Right lobe of liver (tissue), 6 donors: ENCODE measurements at regions not wholly inside any gene's neighbourhood (a gene's known extent, or its start where the extent isn't known, plus 50 kb on each side); places are given as distances from the start of the nearest gene placed in this dataset.

Experiments
- ATAC-seq, 4 donors: fragments of 200-7000 bp; cut with Tn5 transposase; one replicate each; pipeline ENCODE4 v1.9.1; 2020; ENCODE audit warnings: mild to moderate bottlenecking in 4 of 4, moderate library complexity in 4 of 4
- DNase-seq, 3 donors: peaks; one replicate each; pipeline ENCODE4 v3.0.0-alpha.2; 2020
- H3K27ac ChIP-seq, 3 donors: fragments of 200-600 bp; one replicate each; pipeline ENCODE4 v1.8.0; 2022
- H3K27me3 ChIP-seq, 2 donors: fragments of 200-600 bp; one replicate each; pipeline ENCODE4 v1.8.0; 2022
- H3K36me3 ChIP-seq, 4 donors: fragments of 200-600 bp; sonication (generic) in 1 of 4; one replicate each; pipeline versions ENCODE4 v1.5.1 to v1.8.0; 2017 to 2022; ENCODE audit warnings: control low read depth in 1 of 4
- H3K4me1 ChIP-seq, 4 donors: fragments of 200-600 bp; sonication (generic) in 1 of 4; one replicate each; pipeline versions ENCODE4 v1.5.1 to v1.8.0; 2017 to 2022; ENCODE audit warnings: control low read depth in 1 of 4
- H3K4me3 ChIP-seq, 3 donors: fragments of 200-600 bp; one replicate each; pipeline ENCODE4 v1.8.0; 2022
- H3K9me3 ChIP-seq, 4 donors: fragments of 200-600 bp; sonication (generic) in 1 of 4; one replicate each; pipeline versions ENCODE4 v1.5.1 to v1.8.0; 2017 to 2022; ENCODE audit warnings: control low read depth in 1 of 4
- CTCF ChIP-seq, 4 donors: fragments of 200-600 bp in 3 of 4; fragments of 450-650 bp in 1 of 4; IDR thresholded peaks; one replicate each; pipeline versions ENCODE4 v1.5.1 to v1.8.0; 2016 to 2022; ENCODE audit warnings: antibody characterized with exemption in 4 of 4, mild to moderate bottlenecking in 2 of 4
- POLR2A ChIP-seq: fragments of 450-650 bp; IDR thresholded peaks from one replicate; pipeline ENCODE4 v1.6.1; 2017; ENCODE audit warnings: antibody characterized with exemption, mild to moderate bottlenecking
- WGBS: methylation state at CpG from one replicate; pipeline ENCODE4 v1.1.6; 2018; ENCODE audit warnings: low coverage, low lambda C conversion rate; ENCODE audit not compliant: insufficient coverage; ENCODE audit errors: missing lambda C conversion rate; 5-methylcytosine and 5-hydroxymethylcytosine counted together
- intact Hi-C, 2 donors: fragments of 100-400 bp; cut with DNase I; formaldehyde crosslinking; loops; one replicate each; pipeline versions ENCODE4 v1.11.2 to v1.14.1; 2022
- donor health status: DM: no; HTN: yes; CAD: no.
- donor health status: DM: no; HTN: no; CAD: no.
- donor health status: DM: no; HTN: no; CAD: no.
- donor health status: DM: no; HTN: yes; CAD: no.
- donor health status: DM: no; HTN: yes; CAD: no.

DNA sequence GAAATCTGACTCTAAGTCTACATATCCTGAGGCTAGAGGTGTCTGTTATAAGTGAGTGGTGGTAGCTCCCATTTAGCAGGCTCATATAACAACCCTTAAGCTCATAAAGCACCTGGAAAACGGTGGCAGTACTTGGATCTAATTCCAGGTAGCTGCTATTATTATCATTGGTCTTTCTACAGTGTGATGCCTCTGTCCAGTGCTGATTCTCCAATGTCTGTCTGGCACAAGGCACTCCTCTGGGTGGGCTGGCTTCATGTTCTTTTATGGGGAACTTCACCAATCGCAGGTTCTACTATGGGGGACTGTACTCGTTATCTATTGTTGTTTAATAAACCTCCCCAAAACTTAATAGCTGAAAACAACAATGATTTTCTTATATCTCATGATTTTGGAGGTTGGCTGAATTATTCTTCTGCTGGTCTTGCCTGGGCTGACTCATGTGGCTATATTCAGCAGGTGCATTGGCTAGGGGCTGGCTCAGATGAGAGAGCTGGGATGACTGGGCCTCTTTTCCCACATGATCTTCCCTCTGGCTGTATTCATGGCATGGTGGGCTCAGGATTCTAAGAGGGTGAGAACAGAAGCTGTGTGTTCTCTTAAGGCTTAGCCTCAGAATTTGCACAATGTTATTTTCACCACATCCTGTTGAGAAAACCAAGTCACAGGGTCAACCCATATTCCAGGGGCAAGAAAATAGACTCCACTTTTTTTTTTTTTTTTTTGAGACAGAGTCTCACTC lies 93.0 kb upstream of the PCGF5 start:
- Histone ChIP-seq H3K4me1 (no peaks in the 10 kb centered on the region), H3K27me3 (no peaks in the 10 kb centered on the region), H3K9me3 (no peaks in the 10 kb centered on the region), H3K4me3 (no peak overlapping the region), H3K36me3 (no peaks in the 10 kb centered on the region), H3K27ac (no peak overlapping the region)
- intact Hi-C loops: no loop called here
- TF ChIP-seq POLR2A (no peak), CTCF (IDR thresholded peaks at IDR 0.05) (no peak)
- WGBS: 89% methylated on average over 3 of the region's 3 CpGs
- no peak for ATAC-seq
- no peak for DNase-seq

GRCh38 chr10:91135113-91135512 lies 85.3 kb upstream of the PCGF5 start:
- DNase-seq (no peak), ATAC-seq (no peak)
- H3K27ac ChIP-seq: no peak overlapping the region
- WGBS: 56% methylated on average over 5 of the region's 7 CpGs
- no peaks in the 10 kb centered on the region for H3K9me3 ChIP-seq
- intact Hi-C loops: no loop called here
- no peaks in the 10 kb centered on the region for H3K4me1 ChIP-seq
- no peak for TF ChIP-seq POLR2A
- no peak for TF ChIP-seq CTCF (IDR thresholded peaks at IDR 0.05)
- H3K36me3 ChIP-seq: no peaks in the 10 kb centered on the region
- no peak overlapping the region for H3K4me3 ChIP-seq
- H3K27me3 ChIP-seq: no peaks in the 10 kb centered on the region

GRCh38 chr10:91137011-91137643 lies 83.3 kb upstream of the PCGF5 start:
- H3K9me3 ChIP-seq: no peaks in the 10 kb centered on the region
- DNase-seq: no peak
- H3K4me3 ChIP-seq: no peak overlapping the region
- intact Hi-C loops: no loop called here
- no peaks in the 10 kb centered on the region for H3K36me3 ChIP-seq
- over 99% methylated on average over 6 of the region's 6 CpGs for WGBS
- H3K27me3 ChIP-seq: no peaks in the 10 kb centered on the region
- no peak overlapping the region for H3K27ac ChIP-seq
- no peaks in the 10 kb centered on the region for H3K4me1 ChIP-seq
- TF ChIP-seq CTCF (IDR thresholded peaks at IDR 0.05) (no peak), POLR2A (no peak)
- no peak for ATAC-seq

DNA sequence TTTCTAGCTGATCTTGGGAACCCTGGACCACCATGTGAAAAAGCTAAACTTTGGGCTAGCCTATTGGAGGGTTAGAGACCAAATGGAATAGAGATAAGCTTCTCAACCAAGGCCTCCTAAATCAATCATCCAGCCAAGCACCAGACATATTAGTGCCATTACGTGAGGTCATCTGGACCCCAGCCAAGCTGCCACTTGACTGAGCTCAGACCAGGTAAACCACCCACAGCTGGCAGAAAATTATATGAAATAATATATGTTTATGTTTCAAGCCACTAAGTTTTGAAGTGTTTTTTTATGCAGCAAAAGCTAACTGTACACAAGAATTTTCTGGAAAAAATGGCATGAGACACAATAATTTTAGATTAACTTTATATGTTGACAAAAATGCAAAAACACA lies 82.6 kb upstream of the PCGF5 start:
- H3K27ac ChIP-seq: no peak overlapping the region
- H3K9me3 ChIP-seq: no peaks in the 10 kb centered on the region
- DNase-seq: peak in 1 of 3 donors; percentile 19
- no peaks in the 10 kb centered on the region for H3K36me3 ChIP-seq
- no peaks in the 10 kb centered on the region for H3K4me1 ChIP-seq
- WGBS: 30% methylated on average over 1 of the region's 1 CpG
- intact Hi-C loops: no loop called here
- ATAC-seq: no peak
- TF ChIP-seq POLR2A (no peak), CTCF (IDR thresholded peaks at IDR 0.05) (no peak)
- no peaks in the 10 kb centered on the region for H3K27me3 ChIP-seq
- no peak overlapping the region for H3K4me3 ChIP-seq
